ENCODE measurements at regions not wholly inside any gene's neighbourhood (a gene's known extent, or its start where the extent isn't known, plus 50 kb on each side); places are given as distances from the start of the nearest gene placed in this dataset.
"Not testable (repeated sequence)": the region's sequence is repeated elsewhere in the genome, so short reads cannot be mapped to it uniquely, and the experiment has no call there.

- FAIRE-seq: no peak
These were observed 88.4 kb upstream of the GPBP1 start for GRCh38 chr5:57085306-57086081.

DNA sequence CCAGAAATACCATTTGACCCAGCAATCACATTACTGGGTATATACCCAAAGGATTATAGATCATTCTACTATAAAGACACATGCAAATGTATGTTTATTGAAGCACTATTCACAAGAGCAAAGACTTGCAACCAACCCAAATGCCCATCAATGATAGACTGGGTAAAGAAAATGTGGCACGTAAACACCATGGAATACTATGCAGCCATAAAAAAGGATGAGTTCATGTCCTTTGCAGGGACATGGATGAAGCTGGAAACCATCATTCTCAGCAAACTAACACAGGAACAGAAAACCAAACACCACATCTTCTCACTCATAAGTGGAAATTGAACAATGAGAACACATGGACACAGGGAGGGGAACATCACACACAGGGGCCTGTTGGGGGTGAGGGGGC, 85.9 kb upstream of the GPBP1 start:
- CTCF ChIA-PET: interaction anchor here (0.6 kb wide), 1 partner anchor 61 kb away, joined by 3 read pairs; no protein-coding TSS in a partner anchor
- H3K4me2 ChIP-seq; H3K4me3 ChIP-seq; H3K27ac ChIP-seq; POLR2A ChIA-PET; ATAC-seq; H3K9me3 ChIP-seq; FAIRE-seq; DNase-seq (ENCODE audit: low read depth in 1 of 2, low spot score in 1 of 2); H3K4me1 ChIP-seq: not testable (repeated sequence)
- 65% methylated on average over 1 of the region's 1 CpG for WGBS (ENCODE audit: missing lambda C conversion rate)

More at GRCh38 chr5:57085306-57086081, 88.4 kb upstream of the GPBP1 start:
- DNase-seq (ENCODE audit: low read depth in 1 of 2, low spot score in 1 of 2): no peak
- Histone ChIP-seq H3K4me1 (no peaks in the 10 kb centered on the region), H3K4me3 (no peak overlapping the region), H3K27ac (no peak overlapping the region), H3K4me2 (no peak overlapping the region), H3K9me3 (no peaks in the 10 kb centered on the region)
- WGBS (ENCODE audit: missing lambda C conversion rate): 61% methylated on average over 3 of the region's 3 CpGs
- ChIA-PET POLR2A (no interaction called here), CTCF (interaction anchor here (1.6 kb wide), 1 partner anchor 10 kb away, joined by 3 read pairs; no protein-coding TSS in a partner anchor)
- ATAC-seq: no peak
- TF ChIP-seq MAZ (IDR thresholded peaks at IDR 0.05; ENCODE audit: borderline replicate concordance, low read depth, low read length) (no peak), CHD2 (IDR thresholded peaks at IDR 0.05; ENCODE audit: low read length, partially characterized antibody) (no peak)

DNA sequence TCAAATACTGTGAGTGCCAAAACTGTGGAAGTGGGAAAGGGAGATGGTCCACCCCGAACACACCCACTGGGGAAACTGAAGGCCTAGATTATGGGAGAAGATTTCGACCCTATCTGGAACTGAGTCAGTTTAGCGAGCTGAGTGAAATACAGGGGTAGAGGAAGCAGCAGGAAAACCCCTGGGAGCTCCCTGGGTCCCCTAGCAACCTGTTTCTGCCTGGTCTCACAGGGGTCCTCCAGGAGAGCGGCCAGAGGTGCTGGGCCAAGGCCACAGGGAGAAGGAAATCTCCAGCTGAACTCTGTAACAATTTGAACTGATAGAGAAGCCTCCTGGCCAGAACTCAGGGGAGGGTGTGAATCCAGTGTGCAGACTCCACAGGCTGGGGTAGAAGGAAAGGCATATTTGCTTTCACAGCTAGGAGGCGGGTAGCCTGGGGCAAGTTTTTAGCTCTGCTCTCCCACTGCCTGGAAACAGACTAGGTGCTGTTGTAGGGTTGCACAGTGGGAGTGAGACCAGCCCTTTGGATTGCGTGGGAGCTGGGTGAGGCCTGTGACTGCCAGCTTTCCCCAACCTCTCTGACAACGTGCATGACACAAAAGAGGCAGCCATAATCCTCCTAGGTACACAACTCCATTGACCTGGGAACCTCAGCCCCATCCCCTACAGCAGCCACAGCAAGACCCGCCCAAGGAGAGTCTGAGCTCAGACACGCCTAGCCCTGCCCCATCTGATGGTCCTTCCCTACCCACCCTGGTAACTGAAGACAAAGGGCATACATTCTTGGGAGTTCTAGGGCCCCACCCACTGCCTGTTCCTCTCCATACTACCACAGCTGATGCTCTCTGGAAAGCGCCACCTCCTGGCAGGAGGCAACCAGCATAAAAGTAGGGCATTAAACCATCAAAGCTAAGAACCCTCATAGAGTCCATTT, 78.8 kb upstream of the GPBP1 start:
- ChIA-PET POLR2A (interaction anchor here (1.2 kb wide), 1 partner anchor 185 kb away, joined by 3 read pairs; no protein-coding TSS in a partner anchor), CTCF (interaction anchor here (1.2 to 1.6 kb wide), 2 partner anchors 12 to 19 kb away, joined by 4 read pairs; no protein-coding TSS in a partner anchor)
- Histone ChIP-seq H3K9me3 (peaks cover 19% of the 10 kb centered on the region), H3K4me2 (no peak overlapping the region), H3K4me1 (no peaks in the 10 kb centered on the region), H3K27ac (no peak overlapping the region), H3K4me3 (no peak overlapping the region)
- FAIRE-seq (no peak), ATAC-seq (peak in 1 of 2 experiments; percentile 52; a peak in 3 of 6 replicates), DNase-seq (ENCODE audit: low read depth in 1 of 2, low spot score in 1 of 2) (peak in 1 of 2 experiments; percentile 55)
- 53% methylated on average over 10 of the region's 10 CpGs for WGBS (ENCODE audit: missing lambda C conversion rate)
- peak; percentile 9; the same call in 1 of the 3 replicates for TF ChIP-seq SMC3 (IDR thresholded peaks at IDR 0.05)
- TF ChIP-seq, protein P1, sequence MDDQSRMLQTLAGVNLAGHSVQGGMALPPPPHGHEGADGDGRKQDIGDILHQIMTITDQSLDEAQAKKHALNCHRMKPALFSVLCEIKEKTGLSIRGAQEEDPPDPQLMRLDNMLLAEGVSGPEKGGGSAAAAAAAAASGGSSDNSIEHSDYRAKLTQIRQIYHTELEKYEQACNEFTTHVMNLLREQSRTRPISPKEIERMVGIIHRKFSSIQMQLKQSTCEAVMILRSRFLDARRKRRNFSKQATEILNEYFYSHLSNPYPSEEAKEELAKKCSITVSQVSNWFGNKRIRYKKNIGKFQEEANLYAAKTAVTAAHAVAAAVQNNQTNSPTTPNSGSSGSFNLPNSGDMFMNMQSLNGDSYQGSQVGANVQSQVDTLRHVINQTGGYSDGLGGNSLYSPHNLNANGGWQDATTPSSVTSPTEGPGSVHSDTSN (IDR thresholded peaks at IDR 0.05): no peak

- FAIRE-seq (no peak), ATAC-seq (no peak), DNase-seq (ENCODE audit: low read depth in 1 of 2, low spot score in 1 of 2) (no peak)
- Histone ChIP-seq H3K4me1 (peaks cover 3% of the 10 kb centered on the region), H3K27ac (no peak overlapping the region), H3K4me3 (no peak overlapping the region), H3K9me3 (peaks cover 19% of the 10 kb centered on the region), H3K4me2 (no peak overlapping the region)
- WGBS (ENCODE audit: missing lambda C conversion rate): 68% methylated on average over 8 of the region's 8 CpGs
- ChIA-PET POLR2A (no interaction called here), CTCF (no interaction called here)
- TF ChIP-seq MAX (IDR thresholded peaks at IDR 0.05): no peak
These were observed 76.3 kb upstream of the GPBP1 start for GRCh38 chr5:57097526-57097925.

GRCh38 chr5:57102189-57102904, 71.5 kb upstream of the GPBP1 start:
- ATAC-seq: no peak
- CTCF ChIA-PET: no interaction called here
- H3K4me3 ChIP-seq: no peak overlapping the region

DNA sequence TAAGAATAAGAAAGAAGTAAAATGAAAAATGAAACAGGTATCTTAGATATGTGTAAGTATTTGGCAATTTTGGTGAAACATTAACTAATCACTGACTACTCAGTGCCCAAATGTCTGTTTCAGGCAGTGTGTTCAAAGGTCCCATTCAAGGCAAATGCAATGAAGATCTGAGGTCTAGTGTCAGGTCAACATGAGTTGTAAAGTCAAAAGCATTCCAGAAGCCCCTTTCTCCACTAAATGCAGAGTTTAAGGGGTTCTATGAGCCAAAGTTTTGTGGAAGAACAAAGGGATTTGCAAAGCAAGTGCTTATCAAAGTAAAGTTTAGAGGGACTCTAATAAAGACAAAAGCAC, 71.0 kb upstream of the GPBP1 start:
- Histone ChIP-seq H3K9me3 (peaks cover 10% of the 10 kb centered on the region), H3K27ac (peak overlapping the region in 1 of 2 experiments; percentile 60; a peak in 2 of 6 replicates), H3K4me3 (no peak overlapping the region), H3K4me2 (peak overlapping the region; percentile 53), H3K4me1 (peaks cover 14% of the 10 kb centered on the region)
- peak; percentile 10 to 25 for DNase-seq (ENCODE audit: low read depth in 1 of 2, low spot score in 1 of 2)
- peak; percentile 39 for FAIRE-seq
- ATAC-seq: peak in 1 of 2 experiments; percentile 59; a peak in 3 of 6 replicates
- TF ChIP-seq CEBPB (IDR thresholded peaks at IDR 0.05) (peak; percentile 44 to 65; a peak in 3 of 4 replicates), EHMT2 (IDR thresholded peaks at IDR 0.05; ENCODE audit: low read depth) (no peak), TFCP2L1 (CRISPR knock-in tag; IDR thresholded peaks at IDR 0.05) (no peak), RARB (CRISPR knock-in tag; IDR thresholded peaks at IDR 0.05) (no peak), MAFK (IDR thresholded peaks at IDR 0.05; ENCODE audit: partially characterized antibody) (no peak)
- ChIA-PET CTCF (no interaction called here), POLR2A (no interaction called here)

More at GRCh38 chr5:57102189-57102904, 71.5 kb upstream of the GPBP1 start:
- DNase-seq (ENCODE audit: low read depth in 1 of 2, low spot score in 1 of 2): no peak
- Histone ChIP-seq H3K9me3 (peaks cover 14% of the 10 kb centered on the region), H3K4me2 (peak overlapping the region; percentile 53), H3K27ac (peak overlapping the region in 1 of 2 experiments; percentile 67; a peak in 2 of 6 replicates), H3K4me1 (peaks cover 14% of the 10 kb centered on the region)
- TF ChIP-seq EP300 (IDR thresholded peaks at IDR 0.05): no peak
- POLR2A ChIA-PET: no interaction called here
- no peak for FAIRE-seq
- WGBS (ENCODE audit: missing lambda C conversion rate): 57% methylated on average over 8 of the region's 8 CpGs

Measured in A549 (cell line).